Keratinocyte (primary cell): ENCODE measurements at regions not wholly inside any gene's neighbourhood (a gene's known extent, or its start where the extent isn't known, plus 50 kb on each side); places are given as distances from the start of the nearest gene placed in this dataset.

Source experiments
- DNase-seq: peaks from one replicate; pipeline ENCODE4 v3.0.0-alpha.2; 2011; ENCODE audit warnings: low read depth, missing footprints, low spot score
- FAIRE-seq: peaks from 2 replicates; lab custom pipeline; 2011; peaks lifted over from hg19 to GRCh38; lab: Jason Lieb, UNC
- H2AFZ ChIP-seq: 2 replicates; pipeline ENCODE4 v1.6.0; 2012; ENCODE audit warnings: low read length, control low read depth, inconsistent platforms; ENCODE audit not compliant: control insufficient read depth
- H3K27ac ChIP-seq: 2 replicates; pipeline ENCODE4 v1.5.1; 2011; ENCODE audit warnings: low read length; ENCODE audit not compliant: control insufficient read depth, insufficient read depth
- H3K27me3 ChIP-seq: 3 replicates; pipeline ENCODE4 v1.6.0; 2011; ENCODE audit warnings: low read length; ENCODE audit not compliant: control insufficient read depth, insufficient read depth; ENCODE audit errors: extremely low read depth
- H3K36me3 ChIP-seq, 2 experiments: 2 replicates in 1 of 2; 3 replicates in 1 of 2; pipeline ENCODE4 v1.5.1; 2011; ENCODE audit warnings: low read length in 2 of 2, mild to moderate bottlenecking in 1 of 2; ENCODE audit not compliant: control insufficient read depth in 2 of 2, insufficient read depth in 2 of 2; ENCODE audit errors: extremely low read depth in 1 of 2
- H3K4me1 ChIP-seq: 3 replicates; pipeline ENCODE4 v1.5.1; 2011; ENCODE audit warnings: low read length; ENCODE audit not compliant: control insufficient read depth, insufficient read depth; ENCODE audit errors: extremely low read depth
- H3K4me2 ChIP-seq: 3 replicates; pipeline ENCODE4 v1.6.0; 2011; ENCODE audit warnings: low read depth, low read length; ENCODE audit not compliant: control insufficient read depth, insufficient read depth; ENCODE audit errors: extremely low read depth
- H3K4me3 ChIP-seq, 3 experiments: fragments of 200-600 bp in 1 of 3; sonication (generic) in 1 of 3; 2 replicates in 2 of 3; 3 replicates in 1 of 3; pipeline ENCODE4 v1.5.1; 2011 to 2016; ENCODE audit warnings: low read length in 3 of 3, mild to moderate bottlenecking in 3 of 3, control low read depth in 2 of 3, inconsistent platforms in 1 of 3, low read depth in 1 of 3, mixed read lengths in 1 of 3, mixed run types in 1 of 3, moderate library complexity in 1 of 3; ENCODE audit not compliant: control insufficient read depth in 2 of 3, insufficient read depth in 2 of 3; ENCODE audit errors: extremely low read depth in 1 of 3
- H3K79me2 ChIP-seq: 2 replicates; pipeline ENCODE4 v1.6.0; 2012; ENCODE audit warnings: low read length; ENCODE audit not compliant: control insufficient read depth, insufficient read depth
- H3K9ac ChIP-seq: 3 replicates; pipeline ENCODE4 v1.6.0; 2011; ENCODE audit warnings: low read length; ENCODE audit not compliant: control insufficient read depth, insufficient read depth; ENCODE audit errors: extremely low read depth
- H3K9me1 ChIP-seq: 3 replicates; pipeline ENCODE4 v1.6.0; 2011; ENCODE audit warnings: low read length; ENCODE audit not compliant: control insufficient read depth, insufficient read depth; ENCODE audit errors: extremely low read depth
- H3K9me3 ChIP-seq: 2 replicates; pipeline ENCODE4 v1.5.1; 2012; ENCODE audit warnings: low read depth, low read length; ENCODE audit not compliant: control insufficient read depth
- H4K20me1 ChIP-seq: 3 replicates; pipeline ENCODE4 v1.6.0; 2011; ENCODE audit warnings: low read length; ENCODE audit not compliant: control insufficient read depth, insufficient read depth; ENCODE audit errors: extremely low read depth
- CTCF ChIP-seq, 3 experiments: IDR thresholded peaks in 1 of 3; conservative IDR thresholded peaks in 1 of 3; optimal IDR thresholded peaks in 1 of 3; 2 replicates in 2 of 3; 3 replicates in 1 of 3; pipeline versions ENCODE3 to v1.5.1; 2011; ENCODE audit warnings: low read length in 3 of 3, mild to moderate bottlenecking in 3 of 3, moderate library complexity in 2 of 3, control low read depth in 1 of 3, inconsistent platforms in 1 of 3; ENCODE audit not compliant: insufficient read depth in 2 of 3; ENCODE audit errors: extremely low read depth in 1 of 3
- EZH2 ChIP-seq: IDR thresholded peaks from one replicate; pipeline ENCODE4 v1.6.1; 2012; ENCODE audit warnings: inconsistent platforms, mild to moderate bottlenecking, low read length, moderate library complexity
- dilution Hi-C: fragments of 300-500 bp; cut with MboI; formaldehyde crosslinking; loops from one replicate; pipeline ENCODE4 v1.7.0; 2020; ENCODE audit warnings: low sequenced_read_pairs; ENCODE audit not compliant: extremely low pct_ligation_motif_present

DNA sequence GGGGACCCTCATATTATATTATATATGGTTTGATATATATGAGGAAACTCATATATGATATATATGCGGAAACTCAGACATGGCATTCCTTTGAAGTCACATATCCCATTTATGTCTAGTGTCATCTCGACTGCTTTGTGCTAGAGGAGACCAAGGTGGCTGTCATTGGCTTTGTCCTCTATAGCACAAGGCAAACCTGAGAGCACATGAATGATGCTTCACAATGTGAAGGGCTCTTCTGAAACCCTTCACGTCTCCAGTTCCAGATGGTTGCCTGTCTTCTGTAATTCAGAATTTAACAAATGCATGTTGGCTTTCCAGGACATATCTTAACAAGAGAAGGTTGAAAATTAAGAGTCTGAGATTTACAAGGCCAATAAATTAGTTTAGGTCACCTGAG lies 303.6 kb downstream of the BARHL2 start:
- dilution Hi-C loops = no loop called here
- Histone ChIP-seq H3K9me1 (no peaks in the 10 kb centered on the region), H3K4me1 (no peaks in the 10 kb centered on the region), H2AFZ (no peak overlapping the region), H3K27me3 (no peaks in the 10 kb centered on the region), H3K79me2 (no peaks in the 10 kb centered on the region), H3K36me3 (no peaks in the 10 kb centered on the region), H3K27ac (no peak overlapping the region), H3K9ac (no peak overlapping the region), H4K20me1 (no peaks in the 10 kb centered on the region), H3K4me2 (no peak overlapping the region), H3K4me3 (no peak overlapping the region), H3K9me3 (no peaks in the 10 kb centered on the region)
- TF ChIP-seq EZH2 = no peak
- no peak for TF ChIP-seq CTCF (optimal IDR thresholded peaks at IDR 0.05 in 1 of 3, IDR thresholded peaks at IDR 0.05 in 1 of 3, conservative IDR thresholded peaks at IDR 0.05 in 1 of 3; ENCODE audit: extremely low read depth in 1 of 3, insufficient read depth in 2 of 3, low read length in 3 of 3)
- DNase-seq = no peak
- no peak for FAIRE-seq

GRCh38 chr1:90412563-90412962 lies 304.5 kb downstream of the BARHL2 start:
- no peak for FAIRE-seq
- Histone ChIP-seq H3K27me3 (no peaks in the 10 kb centered on the region), H3K27ac (no peak overlapping the region), H3K4me3 (no peak overlapping the region), H3K4me2 (no peak overlapping the region), H3K9me3 (no peaks in the 10 kb centered on the region), H3K4me1 (no peaks in the 10 kb centered on the region), H3K9me1 (no peaks in the 10 kb centered on the region), H2AFZ (no peak overlapping the region), H3K9ac (no peak overlapping the region), H4K20me1 (no peaks in the 10 kb centered on the region), H3K79me2 (no peaks in the 10 kb centered on the region), H3K36me3 (no peaks in the 10 kb centered on the region)
- no peak for TF ChIP-seq CTCF (optimal IDR thresholded peaks at IDR 0.05 in 1 of 3, IDR thresholded peaks at IDR 0.05 in 1 of 3, conservative IDR thresholded peaks at IDR 0.05 in 1 of 3; ENCODE audit: extremely low read depth in 1 of 3, insufficient read depth in 2 of 3, low read length in 3 of 3)
- TF ChIP-seq EZH2 = no peak
- no peak for DNase-seq
- dilution Hi-C loops = no loop called here
